GM10266 (cell line): ENCODE measurements at regions not wholly inside any gene's neighbourhood (a gene's known extent, or its start where the extent isn't known, plus 50 kb on each side); places are given as distances from the start of the nearest gene placed in this dataset.

Experiments
- DNase-seq: peaks from one replicate; pipeline ENCODE4 v3.0.0; 2012; ENCODE audit errors: extremely low spot score
- CTCF ChIP-seq: IDR thresholded peaks from 2 replicates; pipeline ENCODE4 v1.5.1; 2012; ENCODE audit warnings: mild to moderate bottlenecking, low read depth; ENCODE audit not compliant: control insufficient read depth, insufficient read depth; ENCODE audit errors: missing control alignments

DNA sequence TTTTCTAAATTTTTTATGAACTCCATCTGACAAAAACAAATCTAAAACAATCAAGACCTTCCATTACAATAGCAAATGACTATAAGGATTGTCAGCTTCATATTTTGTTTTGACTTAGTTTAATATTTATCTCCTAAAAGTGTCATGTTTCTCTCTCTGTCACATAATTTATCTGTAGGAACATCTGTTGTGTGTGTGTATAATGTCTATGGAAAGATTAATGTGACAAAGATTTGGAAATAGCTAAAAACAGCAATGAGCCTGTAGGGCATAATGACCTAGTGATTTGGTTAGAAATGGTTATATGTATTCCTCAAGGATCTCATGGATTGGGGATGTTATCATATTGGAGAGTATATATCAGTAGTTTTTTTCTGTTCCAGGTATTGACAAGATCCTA lies 69.6 kb upstream of the MDFIC start:
- no peak for TF ChIP-seq CTCF
- DNase-seq: no peak

GRCh38 chr7:114853189-114853588 lies 68.7 kb upstream of the MDFIC start:
- TF ChIP-seq CTCF: no peak
- DNase-seq: no peak

- no peak for DNase-seq
- TF ChIP-seq CTCF: no peak
These were observed 67.5 kb upstream of the MDFIC start for GRCh38 chr7:114854369-114854768.

DNA sequence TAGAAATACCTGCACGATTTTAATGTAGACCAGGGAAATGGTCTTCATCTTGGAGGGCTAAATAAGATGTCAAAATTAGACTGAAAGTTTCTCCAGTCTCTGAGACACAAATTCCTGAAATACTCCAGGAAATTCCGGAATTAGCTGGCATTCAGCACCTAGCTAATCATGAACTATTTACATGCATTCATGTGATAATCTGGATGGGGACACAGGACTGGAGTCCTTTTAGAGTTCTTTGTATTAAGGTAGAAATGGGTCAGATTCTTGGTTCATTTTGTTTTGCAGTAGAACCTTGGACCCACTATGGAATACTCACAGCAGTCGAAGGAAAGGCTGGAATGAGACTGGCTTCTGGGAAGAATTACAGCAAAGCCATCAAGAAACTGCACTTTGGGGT lies 65.3 kb upstream of the MDFIC start:
- no peak for DNase-seq
- TF ChIP-seq CTCF: no peak

DNA sequence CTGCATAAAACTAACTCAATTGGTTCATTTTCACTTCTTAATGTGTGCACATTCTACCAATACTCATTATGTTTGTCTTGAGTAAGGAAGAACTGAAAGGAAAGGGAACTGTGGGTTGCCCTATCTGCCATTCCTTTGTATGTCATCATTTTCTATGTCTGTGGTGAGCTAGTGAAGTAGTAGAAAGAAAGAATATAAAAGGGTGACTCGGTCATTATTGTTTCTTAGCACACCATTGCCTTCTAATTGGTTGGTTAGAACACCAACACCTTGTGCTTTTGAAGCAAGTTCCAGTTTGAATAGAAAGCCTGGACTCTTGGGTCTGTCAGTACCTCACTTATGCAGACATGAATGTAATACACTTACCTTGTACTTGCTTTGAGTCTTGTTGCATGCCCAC lies 64.3 kb upstream of the MDFIC start:
- no peak for DNase-seq
- no peak for TF ChIP-seq CTCF

- TF ChIP-seq CTCF: no peak
- DNase-seq: no peak
These were observed 62.4 kb upstream of the MDFIC start for GRCh38 chr7:114859477-114859876.

DNA sequence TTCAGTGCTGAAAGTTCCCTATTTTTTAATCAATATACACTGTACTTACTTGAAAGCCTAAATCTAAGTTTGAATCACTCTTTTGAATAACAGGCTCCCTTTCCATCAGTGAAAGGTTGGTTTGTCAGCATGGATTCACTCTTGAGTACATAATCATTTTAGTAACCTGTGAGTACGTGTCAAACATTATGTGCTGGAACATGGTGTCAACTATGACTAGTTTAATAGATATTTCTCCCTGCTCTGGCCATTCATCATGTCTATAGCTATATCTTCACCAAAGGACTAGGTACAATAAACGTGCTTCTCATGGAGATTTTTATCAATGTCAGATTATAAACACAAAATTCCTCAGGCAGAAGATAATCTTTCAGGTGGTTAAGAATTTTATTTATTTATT lies 61.7 kb upstream of the MDFIC start:
- TF ChIP-seq CTCF: no peak
- no peak for DNase-seq
